ENCODE measurements at regions not wholly inside any gene's neighbourhood (a gene's known extent, or its start where the extent isn't known, plus 50 kb on each side); places are given as distances from the start of the nearest gene placed in this dataset.

GRCh38 chr6:97909380-97909779, 626.4 kb upstream of the MMS22L start:
- TF ChIP-seq CTCF (IDR thresholded peaks at IDR 0.05; ENCODE audit: insufficient read depth, low read depth, low read length) (no peak), EZH2 (IDR thresholded peaks at IDR 0.05; ENCODE audit: insufficient read depth, low read length) (no peak)
